ENCODE measurements at regions not wholly inside any gene's neighbourhood (a gene's known extent, or its start where the extent isn't known, plus 50 kb on each side); places are given as distances from the start of the nearest gene placed in this dataset.

- H3K4me1 ChIP-seq (ENCODE audit: control insufficient read depth in 5 of 5, insufficient read depth in 5 of 5, low read length in 5 of 5) = no peaks in the 10 kb centered on the region
- DNase-seq (no peak), ATAC-seq (ENCODE audit: insufficient read depth, low FRiP score) (no peak)
- no peak for TF ChIP-seq CTCF (IDR thresholded peaks at IDR 0.05; ENCODE audit: control extremely low read depth, extremely low read depth)
- H3K9ac ChIP-seq (ENCODE audit: insufficient read depth in 1 of 2, low read length in 2 of 2) = no peak overlapping the region
- no peaks in the 10 kb centered on the region for H3K36me3 ChIP-seq (ENCODE audit: control insufficient read depth in 4 of 4, insufficient read depth in 4 of 4, low read length in 4 of 4)
- WGBS, 2 donors = 66 to 67% methylated on average over 2 of the region's 2 CpGs
- H3K27ac ChIP-seq (ENCODE audit: low read depth in 1 of 2, low read length in 1 of 2) = no peak overlapping the region
- H3K27me3 ChIP-seq (ENCODE audit: control insufficient read depth in 3 of 3, insufficient read depth in 3 of 3, low read length in 2 of 3) = no peaks in the 10 kb centered on the region
- H3K4me3 ChIP-seq = no peak overlapping the region
- H3K9me3 ChIP-seq (ENCODE audit: control insufficient read depth in 4 of 4, insufficient read depth in 3 of 4, low read length in 3 of 4) = peaks cover 0 to 2% (median 0%) of the 10 kb centered on the region in 4 donors
Measured at GRCh38 chr12:13924286-13924685, 57.1 kb downstream of the GRIN2B start.

GRCh38 chr12:13918897-13919296, 62.5 kb downstream of the GRIN2B start:
- Histone ChIP-seq H3K4me3 (no peak overlapping the region), H3K27me3 (ENCODE audit: control insufficient read depth in 3 of 3, insufficient read depth in 3 of 3, low read length in 2 of 3) (no peaks in the 10 kb centered on the region), H3K9me3 (ENCODE audit: control insufficient read depth in 4 of 4, insufficient read depth in 3 of 4, low read length in 3 of 4) (peaks cover 0 to 2% (median 0%) of the 10 kb centered on the region in 4 donors), H3K9ac (ENCODE audit: insufficient read depth in 1 of 2, low read length in 2 of 2) (no peak overlapping the region), H3K4me1 (ENCODE audit: control insufficient read depth in 5 of 5, insufficient read depth in 5 of 5, low read length in 5 of 5) (no peaks in the 10 kb centered on the region), H3K36me3 (ENCODE audit: control insufficient read depth in 4 of 4, insufficient read depth in 4 of 4, low read length in 4 of 4) (no peaks in the 10 kb centered on the region), H3K27ac (ENCODE audit: low read depth in 1 of 2, low read length in 1 of 2) (no peak overlapping the region)
- WGBS, 2 donors = 36 to 38% methylated on average over 2 of the region's 2 CpGs
- no peak for DNase-seq
- no peak for TF ChIP-seq CTCF (IDR thresholded peaks at IDR 0.05; ENCODE audit: control extremely low read depth, extremely low read depth)
- ATAC-seq (ENCODE audit: insufficient read depth, low FRiP score) = no peak

GRCh38 chr12:13915096-13915495, 66.3 kb downstream of the GRIN2B start:
- Histone ChIP-seq H3K27me3 (ENCODE audit: control insufficient read depth in 3 of 3, insufficient read depth in 3 of 3, low read length in 2 of 3) (no peaks in the 10 kb centered on the region), H3K36me3 (ENCODE audit: control insufficient read depth in 4 of 4, insufficient read depth in 4 of 4, low read length in 4 of 4) (no peaks in the 10 kb centered on the region), H3K9me3 (ENCODE audit: control insufficient read depth in 4 of 4, insufficient read depth in 3 of 4, low read length in 3 of 4) (peaks cover 0 to 2% (median 0%) of the 10 kb centered on the region in 4 donors), H3K27ac (ENCODE audit: low read depth in 1 of 2, low read length in 1 of 2) (no peak overlapping the region), H3K4me1 (ENCODE audit: control insufficient read depth in 5 of 5, insufficient read depth in 5 of 5, low read length in 5 of 5) (no peaks in the 10 kb centered on the region), H3K4me3 (no peak overlapping the region), H3K9ac (ENCODE audit: insufficient read depth in 1 of 2, low read length in 2 of 2) (no peak overlapping the region)
- DNase-seq (no peak), ATAC-seq (ENCODE audit: insufficient read depth, low FRiP score) (no peak)
- 48 to 52% methylated on average over 5 of the region's 5 CpGs for WGBS, 2 donors
- TF ChIP-seq CTCF (IDR thresholded peaks at IDR 0.05; ENCODE audit: control extremely low read depth, extremely low read depth) = no peak

GRCh38 chr12:13913371-13913770, 68.0 kb downstream of the GRIN2B start:
- Histone ChIP-seq H3K4me3 (no peak overlapping the region), H3K9me3 (ENCODE audit: control insufficient read depth in 4 of 4, insufficient read depth in 3 of 4, low read length in 3 of 4) (peaks cover 0 to 2% (median 0%) of the 10 kb centered on the region in 4 donors), H3K27ac (ENCODE audit: low read depth in 1 of 2, low read length in 1 of 2) (no peak overlapping the region), H3K9ac (ENCODE audit: insufficient read depth in 1 of 2, low read length in 2 of 2) (no peak overlapping the region), H3K36me3 (ENCODE audit: control insufficient read depth in 4 of 4, insufficient read depth in 4 of 4, low read length in 4 of 4) (no peaks in the 10 kb centered on the region), H3K27me3 (ENCODE audit: control insufficient read depth in 3 of 3, insufficient read depth in 3 of 3, low read length in 2 of 3) (no peaks in the 10 kb centered on the region), H3K4me1 (ENCODE audit: control insufficient read depth in 5 of 5, insufficient read depth in 5 of 5, low read length in 5 of 5) (no peaks in the 10 kb centered on the region)
- WGBS, 2 donors = 83 to 85% methylated on average over 2 of the region's 2 CpGs
- no peak for TF ChIP-seq CTCF (IDR thresholded peaks at IDR 0.05; ENCODE audit: control extremely low read depth, extremely low read depth)
- ATAC-seq (ENCODE audit: insufficient read depth, low FRiP score) (no peak), DNase-seq (no peak)
